ENCODE measurements at regions not wholly inside any gene's neighbourhood (a gene's known extent, or its start where the extent isn't known, plus 50 kb on each side); places are given as distances from the start of the nearest gene placed in this dataset.

- Histone ChIP-seq H4K8ac (ENCODE audit: extremely low read depth, insufficient read depth, low read length) (no peak overlapping the region), H3K79me2 (ENCODE audit: control insufficient read depth in 1 of 2, insufficient read depth in 2 of 2, low read length in 2 of 2) (no peaks in the 10 kb centered on the region), H3K9ac (replicated peaks in 1 of 4; ENCODE audit: extremely low read depth in 1 of 4, low read depth in 3 of 4, low read length in 3 of 4) (no peak overlapping the region), H3K23ac (ENCODE audit: insufficient read length) (no peak overlapping the region), H2BK20ac (ENCODE audit: low read length) (no peak overlapping the region), H3K4me2 (ENCODE audit: insufficient read depth in 1 of 2, low read depth in 2 of 2, low read length in 2 of 2) (no peak overlapping the region), H2AFZ (ENCODE audit: low read length) (no peak overlapping the region), H3K23me2 (ENCODE audit: low read depth, low read length) (no peaks in the 10 kb centered on the region), H2BK5ac (ENCODE audit: low read depth, low read length) (no peak overlapping the region), H4K20me1 (replicated peaks in 1 of 2; ENCODE audit: control insufficient read depth in 1 of 2, insufficient read depth in 2 of 2, low read length in 2 of 2) (no peaks in the 10 kb centered on the region), H3K27me3 (replicated peaks in 1 of 4; ENCODE audit: control insufficient read depth in 3 of 4, extremely low read depth in 1 of 4, insufficient read depth in 3 of 4, low read length in 3 of 4) (no peaks in the 10 kb centered on the region), H4K5ac (ENCODE audit: insufficient read length, low read depth, low read length) (no peak overlapping the region), H3K4me1 (replicated peaks in 1 of 4; ENCODE audit: control insufficient read depth in 3 of 4, insufficient read depth in 4 of 4, low read length in 3 of 4) (peaks cover 0 to 3% (median 0%) of the 10 kb centered on the region in 4 experiments; a peak in 1 of 7 replicates), H3K4me3 (ENCODE audit: extremely low read depth in 1 of 4, insufficient read depth in 2 of 4, low read depth in 3 of 4, low read length in 4 of 4) (no peak overlapping the region), H2AK5ac (ENCODE audit: low read depth, low read length) (no peak overlapping the region), H3K56ac (replicated peaks; ENCODE audit: insufficient read length, low read depth, low read length) (no peak overlapping the region), H3K14ac (ENCODE audit: insufficient read length) (no peak overlapping the region), H3K27ac (ENCODE audit: low read depth, low read length) (no peak overlapping the region), H3K18ac (ENCODE audit: extremely low read depth, low read length) (no peak overlapping the region), H3K9me3 (ENCODE audit: insufficient read depth in 2 of 2, low read depth in 1 of 2, low read length in 1 of 2) (no peaks in the 10 kb centered on the region), H3K79me1 (ENCODE audit: low read depth, low read length) (no peaks in the 10 kb centered on the region), H2BK12ac (ENCODE audit: low read depth, low read length) (no peak overlapping the region), H4K91ac (replicated peaks; ENCODE audit: insufficient read length, low read length) (no peak overlapping the region), H2BK120ac (replicated peaks; ENCODE audit: low read depth, low read length) (no peak overlapping the region), H2BK15ac (ENCODE audit: low read length) (no peak overlapping the region), H3K4ac (replicated peaks; ENCODE audit: insufficient read length, low read depth, low read length) (no peak overlapping the region), H3K36me3 (ENCODE audit: control insufficient read depth in 2 of 4, insufficient read depth in 4 of 4, low read length in 3 of 4) (no peaks in the 10 kb centered on the region)
- ChIA-PET CTCF (ENCODE audit: partially characterized antibody) (no interaction called here), POLR2A (ENCODE audit: partially characterized antibody) (no interaction called here)
- DNase-seq (ENCODE audit: low read depth in 1 of 2, low spot score in 2 of 2), result no peak
- WGBS, 2 experiments (ENCODE audit: extremely low coverage in 1 of 2, insufficient coverage in 1 of 2, insufficient read length in 1 of 2, insufficient replicate concordance in 2 of 2, low coverage in 1 of 2, low lambda C conversion rate in 2 of 2, missing lambda C conversion rate in 1 of 2), result 85% methylated on average over 4 of the region's 4 CpGs; no CpG with 5 or more reads in 1 of the 2 experiments
- peak; percentile 52 for FAIRE-seq
- TF ChIP-seq CHD7 (IDR thresholded peaks at IDR 0.05; ENCODE audit: insufficient replicate concordance, low read length), result no peak
Measured at GRCh38 chr18:28743115-28743514, 566.2 kb upstream of the CDH2 start.
